Neural cell (in vitro differentiated cells): ENCODE measurements at regions not wholly inside any gene's neighbourhood (a gene's known extent, or its start where the extent isn't known, plus 50 kb on each side); places are given as distances from the start of the nearest gene placed in this dataset.

Experiments used
- H2AFZ ChIP-seq: fragments of 200-600, 300-800 bp; sonication (generic), shearing (Covaris generic); 2 replicates; pipeline ENCODE4 v1.6.0; 2014; ENCODE audit warnings: low read depth, mild to moderate bottlenecking, antibody characterized with exemption, low read length, moderate library complexity
- H3F3A ChIP-seq: fragments of 200-600 bp; shearing (Covaris generic); 2 replicates; pipeline ENCODE4 v1.6.1; 2016; ENCODE audit warnings: mild to moderate bottlenecking, moderate library complexity, mixed read lengths, antibody characterized with exemption, low read length; ENCODE audit not compliant: insufficient read depth, poor library complexity, severe bottlenecking
- H3K27ac ChIP-seq: fragments of 200-600, 300-800 bp; sonication (generic), shearing (Covaris generic); 2 replicates; pipeline ENCODE4 v1.5.1; 2014; ENCODE audit warnings: mild to moderate bottlenecking, low read length, moderate library complexity
- H3K27me3 ChIP-seq: fragments of 300-800, 200-600 bp; sonication (generic), shearing (Covaris generic); 2 replicates; pipeline ENCODE4 v1.6.0; 2014; ENCODE audit warnings: mild to moderate bottlenecking, low read depth, low read length, moderate library complexity; ENCODE audit not compliant: insufficient read depth
- H3K36me3 ChIP-seq: fragments of 300-800, 200-600 bp; sonication (generic), shearing (Covaris generic); 2 replicates; pipeline ENCODE4 v1.5.1; 2014; ENCODE audit warnings: mild to moderate bottlenecking, antibody characterized with exemption, low read length, moderate library complexity; ENCODE audit not compliant: insufficient read depth
- H3K4me2 ChIP-seq: fragments of 300-800, 200-600 bp; sonication (generic), shearing (Covaris generic); 2 replicates; pipeline ENCODE4 v1.6.0; 2014; ENCODE audit warnings: mild to moderate bottlenecking, low read length
- H3K4me3 ChIP-seq: fragments of 300-800, 200-600 bp; sonication (generic), shearing (Covaris generic); 2 replicates; pipeline ENCODE4 v1.5.1; 2014; ENCODE audit warnings: mild to moderate bottlenecking, low read length, moderate library complexity
- H3K79me2 ChIP-seq: fragments of 200-600 bp; shearing (Covaris generic); replicated peaks from 2 replicates; pipeline ENCODE4 v1.6.0; 2014; ENCODE audit warnings: mild to moderate bottlenecking, low read length, moderate library complexity; ENCODE audit not compliant: insufficient read depth
- H3K9ac ChIP-seq: fragments of 300-800, 200-600 bp; sonication (generic), shearing (Covaris generic); 2 replicates; pipeline ENCODE4 v1.6.1; 2016; ENCODE audit warnings: mild to moderate bottlenecking, low read length, mixed read lengths
- H3K9me2 ChIP-seq: fragments of 200-600 bp; shearing (Covaris generic); 2 replicates; pipeline ENCODE4 v1.6.1; 2016; ENCODE audit warnings: mild to moderate bottlenecking, low read length, mixed read lengths; ENCODE audit not compliant: insufficient read depth
- H3K9me3 ChIP-seq: fragments of 200-600, 300-800 bp; sonication (generic), shearing (Covaris generic); 2 replicates; pipeline ENCODE4 v1.6.1; 2016; ENCODE audit warnings: mild to moderate bottlenecking, mixed run types, low read length, moderate library complexity, mixed read lengths
- H4K20me1 ChIP-seq: fragments of 200-600 bp; shearing (Covaris generic); 2 replicates; pipeline ENCODE4 v1.6.1; 2016; ENCODE audit warnings: mild to moderate bottlenecking, mixed run types; ENCODE audit not compliant: insufficient read depth
- EP300 ChIP-seq: fragments of 450-650 bp; conservative IDR thresholded peaks from 2 replicates; pipeline ENCODE4 v1.6.1; 2014; ENCODE audit warnings: antibody characterized with exemption, mild to moderate bottlenecking, moderate library complexity; ENCODE audit not compliant: poor library complexity, severe bottlenecking
- EZH2 ChIP-seq: fragments of 200-600, 300-800 bp; shearing (Covaris generic), sonication (generic); IDR thresholded peaks from 2 replicates; pipeline ENCODE4 v1.6.1; 2014; ENCODE audit warnings: antibody characterized with exemption, low read length, borderline replicate concordance, mild to moderate bottlenecking; ENCODE audit not compliant: insufficient read depth, poor library complexity, severe bottlenecking
- MXI1 ChIP-seq: fragments of 450-650 bp; conservative IDR thresholded peaks from 2 replicates; pipeline ENCODE4 v1.6.1; 2014; ENCODE audit warnings: antibody characterized with exemption, mild to moderate bottlenecking; ENCODE audit not compliant: poor library complexity, severe bottlenecking
- POLR2AphosphoS5 ChIP-seq: IDR thresholded peaks from 2 replicates; pipeline ENCODE4 v1.6.1; 2012
- RAD21 ChIP-seq: fragments of 450-650 bp; conservative IDR thresholded peaks from 2 replicates; pipeline ENCODE4 v1.6.1; 2014; ENCODE audit warnings: antibody characterized with exemption, mild to moderate bottlenecking, moderate library complexity
- SMC3 ChIP-seq: fragments of 450-650 bp; conservative IDR thresholded peaks from 2 replicates; pipeline ENCODE4 v1.6.1; 2014; ENCODE audit warnings: antibody characterized with exemption, mild to moderate bottlenecking, moderate library complexity; ENCODE audit not compliant: poor library complexity
- TAF1 ChIP-seq: IDR thresholded peaks from 2 replicates; pipeline ENCODE4 v1.6.1; 2012; ENCODE audit warnings: low read depth
- TF ChIP-seq, protein P1 (sequence below): fragments of 450-650 bp; IDR thresholded peaks from 2 replicates; pipeline ENCODE4 v1.5.1; 2014; ENCODE audit warnings: antibody characterized with exemption, mild to moderate bottlenecking, moderate library complexity; ENCODE audit not compliant: poor library complexity, severe bottlenecking
- TF ChIP-seq, protein P2 (sequence below): IDR thresholded peaks from 2 replicates; pipeline ENCODE4 v1.6.1; 2012; ENCODE audit warnings: borderline replicate concordance

DNA sequence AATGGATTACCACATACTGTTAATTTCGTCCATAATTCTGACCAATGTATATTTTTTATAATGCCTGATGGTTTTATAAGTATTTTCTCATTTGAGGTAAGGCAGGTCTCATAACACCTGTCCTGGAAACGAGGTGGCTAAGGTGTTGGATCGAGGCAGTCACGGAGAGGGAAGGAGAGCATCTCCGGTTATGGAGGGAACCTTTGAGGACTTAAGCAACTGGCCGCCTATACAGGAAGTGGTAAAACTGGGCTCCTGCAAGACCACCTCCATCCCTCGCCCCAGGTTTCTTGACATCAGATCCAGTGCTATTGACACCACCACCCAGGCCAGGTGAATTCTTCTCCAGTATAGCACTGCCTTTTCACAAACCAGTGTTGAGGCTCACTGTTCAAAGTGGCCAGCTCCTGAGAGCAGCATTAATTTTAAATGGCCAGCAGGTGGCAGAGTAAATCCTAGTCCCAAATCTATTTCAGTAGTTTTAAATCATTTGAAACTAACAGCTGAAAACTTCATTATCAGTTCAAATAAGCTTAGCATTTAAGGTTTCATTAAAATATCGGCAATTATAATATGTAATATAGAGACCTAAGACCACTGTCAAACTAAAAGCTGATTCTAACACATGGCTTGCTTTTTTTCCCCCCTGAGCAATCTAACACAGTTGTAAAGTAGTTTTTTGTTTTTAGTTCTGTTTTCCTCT, 100.8 kb downstream of the PPM1A start:
- Histone ChIP-seq H4K20me1 (no peaks in the 10 kb centered on the region), H3F3A (no peaks in the 10 kb centered on the region), H2AFZ (no peak overlapping the region), H3K9me2 (no peaks in the 10 kb centered on the region), H3K79me2 (no peaks in the 10 kb centered on the region), H3K27ac (no peak overlapping the region), H3K4me3 (no peak overlapping the region), H3K4me2 (no peak overlapping the region), H3K9me3 (no peaks in the 10 kb centered on the region), H3K9ac (no peak overlapping the region), H3K27me3 (peaks cover 72% of the 10 kb centered on the region), H3K36me3 (no peaks in the 10 kb centered on the region)
- TF ChIP-seq SMC3 (peak; percentile 83), RAD21 (peak; percentile 69), EZH2 (no peak), MXI1 (no peak), POLR2AphosphoS5 (no peak)
- TF ChIP-seq, protein P1, sequence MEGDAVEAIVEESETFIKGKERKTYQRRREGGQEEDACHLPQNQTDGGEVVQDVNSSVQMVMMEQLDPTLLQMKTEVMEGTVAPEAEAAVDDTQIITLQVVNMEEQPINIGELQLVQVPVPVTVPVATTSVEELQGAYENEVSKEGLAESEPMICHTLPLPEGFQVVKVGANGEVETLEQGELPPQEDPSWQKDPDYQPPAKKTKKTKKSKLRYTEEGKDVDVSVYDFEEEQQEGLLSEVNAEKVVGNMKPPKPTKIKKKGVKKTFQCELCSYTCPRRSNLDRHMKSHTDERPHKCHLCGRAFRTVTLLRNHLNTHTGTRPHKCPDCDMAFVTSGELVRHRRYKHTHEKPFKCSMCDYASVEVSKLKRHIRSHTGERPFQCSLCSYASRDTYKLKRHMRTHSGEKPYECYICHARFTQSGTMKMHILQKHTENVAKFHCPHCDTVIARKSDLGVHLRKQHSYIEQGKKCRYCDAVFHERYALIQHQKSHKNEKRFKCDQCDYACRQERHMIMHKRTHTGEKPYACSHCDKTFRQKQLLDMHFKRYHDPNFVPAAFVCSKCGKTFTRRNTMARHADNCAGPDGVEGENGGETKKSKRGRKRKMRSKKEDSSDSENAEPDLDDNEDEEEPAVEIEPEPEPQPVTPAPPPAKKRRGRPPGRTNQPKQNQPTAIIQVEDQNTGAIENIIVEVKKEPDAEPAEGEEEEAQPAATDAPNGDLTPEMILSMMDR, result peak; percentile 74

DNA sequence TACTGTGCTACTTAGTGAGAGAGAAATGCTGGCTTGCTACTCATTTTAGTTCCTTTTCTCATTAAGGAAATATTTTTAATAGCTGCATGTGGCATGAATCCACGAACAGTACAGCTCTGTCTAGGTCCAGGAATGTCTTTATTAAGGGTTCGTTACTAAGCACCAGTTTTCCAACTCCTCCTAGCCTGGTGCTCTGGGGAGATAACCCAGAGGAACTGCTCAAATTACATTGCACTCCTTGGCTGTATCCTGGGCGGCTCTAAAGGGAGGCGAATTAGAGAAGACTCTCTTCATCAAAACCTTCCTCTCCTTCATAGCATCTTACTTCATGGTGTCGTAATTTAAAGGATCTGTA, 101.3 kb downstream of the PPM1A start:
- H3K4me2 ChIP-seq, result no peak overlapping the region
- H2AFZ ChIP-seq, result no peak overlapping the region
- peaks cover 78% of the 10 kb centered on the region for H3K27me3 ChIP-seq
- TF ChIP-seq MXI1 (no peak), EP300 (no peak), TAF1 (no peak), RAD21 (no peak), POLR2AphosphoS5 (no peak), SMC3 (no peak), EZH2 (no peak)
- TF ChIP-seq, protein P2, sequence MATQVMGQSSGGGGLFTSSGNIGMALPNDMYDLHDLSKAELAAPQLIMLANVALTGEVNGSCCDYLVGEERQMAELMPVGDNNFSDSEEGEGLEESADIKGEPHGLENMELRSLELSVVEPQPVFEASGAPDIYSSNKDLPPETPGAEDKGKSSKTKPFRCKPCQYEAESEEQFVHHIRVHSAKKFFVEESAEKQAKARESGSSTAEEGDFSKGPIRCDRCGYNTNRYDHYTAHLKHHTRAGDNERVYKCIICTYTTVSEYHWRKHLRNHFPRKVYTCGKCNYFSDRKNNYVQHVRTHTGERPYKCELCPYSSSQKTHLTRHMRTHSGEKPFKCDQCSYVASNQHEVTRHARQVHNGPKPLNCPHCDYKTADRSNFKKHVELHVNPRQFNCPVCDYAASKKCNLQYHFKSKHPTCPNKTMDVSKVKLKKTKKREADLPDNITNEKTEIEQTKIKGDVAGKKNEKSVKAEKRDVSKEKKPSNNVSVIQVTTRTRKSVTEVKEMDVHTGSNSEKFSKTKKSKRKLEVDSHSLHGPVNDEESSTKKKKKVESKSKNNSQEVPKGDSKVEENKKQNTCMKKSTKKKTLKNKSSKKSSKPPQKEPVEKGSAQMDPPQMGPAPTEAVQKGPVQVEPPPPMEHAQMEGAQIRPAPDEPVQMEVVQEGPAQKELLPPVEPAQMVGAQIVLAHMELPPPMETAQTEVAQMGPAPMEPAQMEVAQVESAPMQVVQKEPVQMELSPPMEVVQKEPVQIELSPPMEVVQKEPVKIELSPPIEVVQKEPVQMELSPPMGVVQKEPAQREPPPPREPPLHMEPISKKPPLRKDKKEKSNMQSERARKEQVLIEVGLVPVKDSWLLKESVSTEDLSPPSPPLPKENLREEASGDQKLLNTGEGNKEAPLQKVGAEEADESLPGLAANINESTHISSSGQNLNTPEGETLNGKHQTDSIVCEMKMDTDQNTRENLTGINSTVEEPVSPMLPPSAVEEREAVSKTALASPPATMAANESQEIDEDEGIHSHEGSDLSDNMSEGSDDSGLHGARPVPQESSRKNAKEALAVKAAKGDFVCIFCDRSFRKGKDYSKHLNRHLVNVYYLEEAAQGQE, result no peak
- TF ChIP-seq, protein P1, result no peak
- H3K79me2 ChIP-seq, result no peaks in the 10 kb centered on the region
- H3K36me3 ChIP-seq, result no peaks in the 10 kb centered on the region
- no peaks in the 10 kb centered on the region for H4K20me1 ChIP-seq
- no peak overlapping the region for H3K9ac ChIP-seq
- H3F3A ChIP-seq, result no peaks in the 10 kb centered on the region
- H3K4me3 ChIP-seq, result no peak overlapping the region
- no peak overlapping the region for H3K27ac ChIP-seq
- H3K9me3 ChIP-seq, result no peaks in the 10 kb centered on the region
- H3K9me2 ChIP-seq, result no peaks in the 10 kb centered on the region
